ENCODE measurements at regions not wholly inside any gene's neighbourhood (a gene's known extent, or its start where the extent isn't known, plus 50 kb on each side); places are given as distances from the start of the nearest gene placed in this dataset.

GRCh38 chr6:156392648-156393047 lies 384.5 kb upstream of the ARID1B start:
- no peaks in the 10 kb centered on the region for H3K27me3 ChIP-seq (replicated peaks)
- no peaks in the 10 kb centered on the region for H3K4me1 ChIP-seq (replicated peaks)
- no peak overlapping the region for H3K4me3 ChIP-seq
- H3K36me3 ChIP-seq: no peaks in the 10 kb centered on the region
- no peaks in the 10 kb centered on the region; the same call in 1 of the 2 replicates for H3K9me3 ChIP-seq (replicated peaks)
- H3K27ac ChIP-seq: no peak overlapping the region
- no peak for DNase-seq (ENCODE audit: low read depth in 1 of 2, low spot score in 2 of 2)

GRCh38 chr6:156391977-156392376 lies 385.2 kb upstream of the ARID1B start:
- no peak overlapping the region for H3K4me3 ChIP-seq
- DNase-seq (ENCODE audit: low read depth in 1 of 2, low spot score in 2 of 2): no peak
- H3K9me3 ChIP-seq (replicated peaks): no peaks in the 10 kb centered on the region; the same call in 1 of the 2 replicates
- H3K4me1 ChIP-seq (replicated peaks): no peaks in the 10 kb centered on the region
- no peaks in the 10 kb centered on the region for H3K27me3 ChIP-seq (replicated peaks)
- no peaks in the 10 kb centered on the region for H3K36me3 ChIP-seq
- H3K27ac ChIP-seq: no peak overlapping the region

- no peak for DNase-seq (ENCODE audit: low read depth in 1 of 2, low spot score in 2 of 2)
- Histone ChIP-seq H3K27ac (no peak overlapping the region), H3K4me1 (replicated peaks) (no peaks in the 10 kb centered on the region)
Measured at GRCh38 chr6:156391061-156391672, 386.0 kb upstream of the ARID1B start.

GRCh38 chr6:156390621-156391020 lies 386.6 kb upstream of the ARID1B start:
- H3K9me3 ChIP-seq (replicated peaks): no peaks in the 10 kb centered on the region; the same call in 1 of the 2 replicates
- no peaks in the 10 kb centered on the region for H3K4me1 ChIP-seq (replicated peaks)
- H3K27ac ChIP-seq: no peak overlapping the region
- H3K36me3 ChIP-seq: no peaks in the 10 kb centered on the region
- no peak overlapping the region for H3K4me3 ChIP-seq
- H3K27me3 ChIP-seq (replicated peaks): no peaks in the 10 kb centered on the region
- no peak for DNase-seq (ENCODE audit: low read depth in 1 of 2, low spot score in 2 of 2)

More at GRCh38 chr6:156391061-156391672, 386.0 kb upstream of the ARID1B start:
- no peaks in the 10 kb centered on the region; the same call in 1 of the 2 replicates for H3K9me3 ChIP-seq (replicated peaks)
- no peaks in the 10 kb centered on the region for H3K36me3 ChIP-seq
- H3K27me3 ChIP-seq (replicated peaks): no peaks in the 10 kb centered on the region
- H3K4me3 ChIP-seq: no peak overlapping the region

- DNase-seq (ENCODE audit: low read depth in 1 of 2, low spot score in 2 of 2): no peak
- no peak overlapping the region for H3K27ac ChIP-seq
- H3K36me3 ChIP-seq: no peaks in the 10 kb centered on the region
- H3K27me3 ChIP-seq (replicated peaks): no peaks in the 10 kb centered on the region
- H3K4me3 ChIP-seq: no peak overlapping the region
- H3K9me3 ChIP-seq (replicated peaks): no peaks in the 10 kb centered on the region; the same call in 1 of the 2 replicates
- H3K4me1 ChIP-seq (replicated peaks): no peaks in the 10 kb centered on the region
Measured at GRCh38 chr6:156389296-156389695, 387.9 kb upstream of the ARID1B start.

- H3K27me3 ChIP-seq (replicated peaks): no peaks in the 10 kb centered on the region
- H3K4me1 ChIP-seq (replicated peaks): no peaks in the 10 kb centered on the region
- H3K9me3 ChIP-seq (replicated peaks): no peaks in the 10 kb centered on the region; the same call in 1 of the 2 replicates
- H3K4me3 ChIP-seq: no peak overlapping the region
- no peak for DNase-seq (ENCODE audit: low read depth in 1 of 2, low spot score in 2 of 2)
- no peak overlapping the region for H3K27ac ChIP-seq
- H3K36me3 ChIP-seq: no peaks in the 10 kb centered on the region
Measured at GRCh38 chr6:156387472-156387871, 389.7 kb upstream of the ARID1B start.

GRCh38 chr6:156383059-156383458 lies 394.1 kb upstream of the ARID1B start:
- H3K9me3 ChIP-seq (replicated peaks): no peaks in the 10 kb centered on the region; the same call in 1 of the 2 replicates
- no peaks in the 10 kb centered on the region for H3K27me3 ChIP-seq (replicated peaks)
- H3K4me1 ChIP-seq (replicated peaks): peaks cover 13% of the 10 kb centered on the region
- H3K27ac ChIP-seq: no peak overlapping the region
- H3K36me3 ChIP-seq: no peaks in the 10 kb centered on the region
- no peak overlapping the region for H3K4me3 ChIP-seq
- DNase-seq (ENCODE audit: low read depth in 1 of 2, low spot score in 2 of 2): no peak

- 0 out of 2 replicates have a peak, but pooled peaks cover 3% of the 10 kb centered on the region for H3K9me3 ChIP-seq (replicated peaks)
- no peaks in the 10 kb centered on the region for H3K27me3 ChIP-seq (replicated peaks)
- peaks cover 13% of the 10 kb centered on the region for H3K4me1 ChIP-seq (replicated peaks)
- H3K36me3 ChIP-seq: no peaks in the 10 kb centered on the region
- no peak overlapping the region for H3K4me3 ChIP-seq
- DNase-seq (ENCODE audit: low read depth in 1 of 2, low spot score in 2 of 2): no peak
- peak overlapping the region; percentile 24; the same call in 1 of the 2 replicates for H3K27ac ChIP-seq
Measured at GRCh38 chr6:156379392-156380289, 397.5 kb upstream of the ARID1B start.

- H3K36me3 ChIP-seq: no peaks in the 10 kb centered on the region
- H3K27me3 ChIP-seq (replicated peaks): no peaks in the 10 kb centered on the region
- no peak for DNase-seq (ENCODE audit: low read depth in 1 of 2, low spot score in 2 of 2)
- H3K4me3 ChIP-seq: no peak overlapping the region
- H3K9me3 ChIP-seq (replicated peaks): 0 out of 2 replicates have a peak, but pooled peaks cover 3% of the 10 kb centered on the region
- H3K4me1 ChIP-seq (replicated peaks): peaks cover 13% of the 10 kb centered on the region
- 0 out of 2 replicates have a peak overlapping the region, but pooled peaks have one; percentile 24 for H3K27ac ChIP-seq
Measured at GRCh38 chr6:156378853-156379252, 398.3 kb upstream of the ARID1B start.

GRCh38 chr6:156376091-156376490 lies 401.1 kb upstream of the ARID1B start:
- Histone ChIP-seq H3K9me3 (replicated peaks) (0 out of 2 replicates have a peak, but pooled peaks cover 3% of the 10 kb centered on the region), H3K4me1 (replicated peaks) (peaks cover 13% of the 10 kb centered on the region), H3K36me3 (no peaks in the 10 kb centered on the region), H3K27ac (no peak overlapping the region), H3K4me3 (no peak overlapping the region), H3K27me3 (replicated peaks) (no peaks in the 10 kb centered on the region)
- DNase-seq (ENCODE audit: low read depth in 1 of 2, low spot score in 2 of 2): no peak

- no peaks in the 10 kb centered on the region; the same call in 1 of the 2 replicates for H3K9me3 ChIP-seq (replicated peaks)
- DNase-seq (ENCODE audit: low read depth in 1 of 2, low spot score in 2 of 2): no peak
- no peaks in the 10 kb centered on the region for H3K27me3 ChIP-seq (replicated peaks)
- no peak overlapping the region for H3K27ac ChIP-seq
- H3K4me1 ChIP-seq (replicated peaks): no peaks in the 10 kb centered on the region
- H3K36me3 ChIP-seq: no peaks in the 10 kb centered on the region
- H3K4me3 ChIP-seq: no peak overlapping the region
Measured at GRCh38 chr6:156359912-156360311, 417.3 kb upstream of the ARID1B start.

GRCh38 chr6:156352861-156353260 lies 424.3 kb upstream of the ARID1B start:
- H3K9me3 ChIP-seq (replicated peaks): 0 out of 2 replicates have a peak, but pooled peaks cover 3% of the 10 kb centered on the region
- DNase-seq (ENCODE audit: low read depth in 1 of 2, low spot score in 2 of 2): no peak
- H3K27ac ChIP-seq: no peak overlapping the region

GRCh38 chr6:156351346-156351966 lies 425.7 kb upstream of the ARID1B start:
- no peak for DNase-seq (ENCODE audit: low read depth in 1 of 2, low spot score in 2 of 2)
- Histone ChIP-seq H3K9me3 (replicated peaks) (0 out of 2 replicates have a peak, but pooled peaks cover 5% of the 10 kb centered on the region), H3K4me1 (replicated peaks) (no peaks in the 10 kb centered on the region), H3K4me3 (no peak overlapping the region), H3K27ac (no peak overlapping the region), H3K36me3 (no peaks in the 10 kb centered on the region), H3K27me3 (replicated peaks) (no peaks in the 10 kb centered on the region)

More at GRCh38 chr6:156352861-156353260, 424.3 kb upstream of the ARID1B start:
- Histone ChIP-seq H3K4me3 (no peak overlapping the region), H3K4me1 (replicated peaks) (no peaks in the 10 kb centered on the region), H3K36me3 (no peaks in the 10 kb centered on the region), H3K27me3 (replicated peaks) (no peaks in the 10 kb centered on the region)

Data from SJSA1 (cell line).